MCF 10A (cell line): ENCODE measurements at regions not wholly inside any gene's neighbourhood (a gene's known extent, or its start where the extent isn't known, plus 50 kb on each side); places are given as distances from the start of the nearest gene placed in this dataset.

Experiments used
- BruUV-seq: library from RNA; stranded (reverse); fragments of 400-500 nt; replicated peaks from 2 replicates; lab custom pipeline; 2021; lab: Mats Ljungman, UMichigan
- CTCF ChIA-PET: fragments of 300-600 bp; sonication (Branson Sonifier 250); formaldehyde crosslinking; extraction: SDS; loops from one replicate; lab custom pipeline; 2021; ENCODE audit warnings: antibody characterized with exemption, inconsistent platforms; lab: Yijun Ruan, JAX
- POLR2A ChIA-PET: fragments of 300-600, 350-650 bp; sonication (Branson Sonifier 250); formaldehyde crosslinking; extraction: SDS; loops from one replicate; lab custom pipeline; 2020; ENCODE audit warnings: antibody characterized with exemption, inconsistent platforms; lab: Yijun Ruan, JAX
- DNase-seq: peaks from one replicate; pipeline ENCODE4 v3.0.0-alpha.2; 2018; ENCODE audit not compliant: unreplicated experiment
- H3K27ac Mint-ChIP-seq: one replicate; pipeline ENCODE4 v1.8.0; 2022; ENCODE audit warnings: mild to moderate bottlenecking, low read depth, mixed read lengths; ENCODE audit not compliant: unreplicated experiment
- H3K27me3 Mint-ChIP-seq: one replicate; pipeline ENCODE4 v1.8.0; 2022; ENCODE audit warnings: mixed read lengths; ENCODE audit not compliant: insufficient read depth, unreplicated experiment
- H3K36me3 Mint-ChIP-seq: one replicate; pipeline ENCODE4 v1.8.0; 2022; ENCODE audit warnings: mild to moderate bottlenecking, moderate library complexity, mixed read lengths; ENCODE audit not compliant: insufficient read depth, unreplicated experiment
- H3K4me1 Mint-ChIP-seq: one replicate; pipeline ENCODE4 v1.8.0; 2022; ENCODE audit warnings: mixed read lengths; ENCODE audit not compliant: insufficient read depth, unreplicated experiment
- H3K4me3 Mint-ChIP-seq: one replicate; pipeline ENCODE4 v1.8.0; 2022; ENCODE audit warnings: mild to moderate bottlenecking, moderate library complexity, mixed read lengths; ENCODE audit not compliant: unreplicated experiment
- H3K9me3 Mint-ChIP-seq: one replicate; pipeline ENCODE4 v1.8.0; 2022; ENCODE audit warnings: mixed read lengths; ENCODE audit not compliant: unreplicated experiment
- intact Hi-C: fragments of 100-400 bp; cut with micrococcal nuclease; formaldehyde crosslinking; loops from 2 replicates; pipeline ENCODE4 v1.14.1; 2022
- TF ChIP-seq, protein P1 (sequence below): fragments of 200-600 bp; IDR thresholded peaks from one replicate; pipeline ENCODE4 v1.8.0; 2022; ENCODE audit warnings: antibody characterized with exemption, mild to moderate bottlenecking; ENCODE audit not compliant: unreplicated experiment

DNA sequence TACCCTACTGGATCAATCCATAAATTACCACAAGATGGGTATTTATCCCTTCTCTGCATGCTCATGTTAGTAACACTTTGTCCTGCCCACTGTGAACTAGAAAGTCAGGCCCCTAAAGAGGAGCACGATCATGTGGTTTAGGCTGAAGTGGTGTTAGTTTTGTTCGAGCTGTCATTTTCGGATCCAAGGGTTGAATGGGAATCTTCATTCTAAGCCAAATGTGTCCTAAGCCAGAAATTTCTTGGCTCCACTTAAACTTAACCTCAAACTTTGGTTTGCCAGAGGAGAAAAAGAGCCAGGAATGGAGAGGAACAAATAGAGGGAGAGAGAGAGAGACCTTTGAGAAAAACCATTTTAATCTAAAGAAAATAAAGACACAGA is 837.7 kb upstream of the ZNF608 start:
- ChIA-PET POLR2A (interaction anchor here (0.6 kb wide), 1 partner anchor 13 kb away, joined by 3 read pairs; no protein-coding TSS in a partner anchor), CTCF (no interaction called here)
- no peak overlapping the region for H3K27ac Mint-ChIP-seq
- no peak for DNase-seq
- no TSS peak for BruUV-seq
- H3K9me3 Mint-ChIP-seq: no peaks in the 10 kb centered on the region
- intact Hi-C loops: no loop called here
- no peaks in the 10 kb centered on the region for H3K27me3 Mint-ChIP-seq
- H3K36me3 Mint-ChIP-seq: no peaks in the 10 kb centered on the region
- TF ChIP-seq, protein P1, sequence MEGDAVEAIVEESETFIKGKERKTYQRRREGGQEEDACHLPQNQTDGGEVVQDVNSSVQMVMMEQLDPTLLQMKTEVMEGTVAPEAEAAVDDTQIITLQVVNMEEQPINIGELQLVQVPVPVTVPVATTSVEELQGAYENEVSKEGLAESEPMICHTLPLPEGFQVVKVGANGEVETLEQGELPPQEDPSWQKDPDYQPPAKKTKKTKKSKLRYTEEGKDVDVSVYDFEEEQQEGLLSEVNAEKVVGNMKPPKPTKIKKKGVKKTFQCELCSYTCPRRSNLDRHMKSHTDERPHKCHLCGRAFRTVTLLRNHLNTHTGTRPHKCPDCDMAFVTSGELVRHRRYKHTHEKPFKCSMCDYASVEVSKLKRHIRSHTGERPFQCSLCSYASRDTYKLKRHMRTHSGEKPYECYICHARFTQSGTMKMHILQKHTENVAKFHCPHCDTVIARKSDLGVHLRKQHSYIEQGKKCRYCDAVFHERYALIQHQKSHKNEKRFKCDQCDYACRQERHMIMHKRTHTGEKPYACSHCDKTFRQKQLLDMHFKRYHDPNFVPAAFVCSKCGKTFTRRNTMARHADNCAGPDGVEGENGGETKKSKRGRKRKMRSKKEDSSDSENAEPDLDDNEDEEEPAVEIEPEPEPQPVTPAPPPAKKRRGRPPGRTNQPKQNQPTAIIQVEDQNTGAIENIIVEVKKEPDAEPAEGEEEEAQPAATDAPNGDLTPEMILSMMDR: no peak
- H3K4me3 Mint-ChIP-seq: no peak overlapping the region
- peaks cover 20% of the 10 kb centered on the region for H3K4me1 Mint-ChIP-seq

DNA sequence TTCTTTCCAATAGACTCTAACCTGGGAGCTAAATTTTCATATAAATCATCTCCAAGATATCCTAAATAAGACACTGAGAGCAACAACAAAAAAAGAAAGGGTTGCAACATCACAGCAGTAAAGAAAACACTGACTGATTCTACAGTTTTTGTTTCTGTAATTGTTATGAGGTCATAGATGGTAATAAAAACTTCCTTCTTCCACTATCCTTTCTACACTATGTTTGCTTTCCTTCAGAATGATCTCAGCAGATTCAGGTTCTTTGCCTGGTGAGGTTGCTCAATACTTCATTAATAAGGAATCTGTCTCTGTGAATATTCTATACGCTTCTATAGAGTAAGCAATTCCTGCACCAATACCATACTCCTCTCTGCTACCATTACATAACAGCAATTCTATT is 835.6 kb upstream of the GRAMD2B start:
- Mint-ChIP-seq H3K36me3 (no peaks in the 10 kb centered on the region), H3K27ac (no peak overlapping the region), H3K9me3 (no peaks in the 10 kb centered on the region), H3K4me3 (no peak overlapping the region), H3K4me1 (peaks cover 10% of the 10 kb centered on the region), H3K27me3 (no peaks in the 10 kb centered on the region)
- TF ChIP-seq, protein P1: no peak
- CTCF ChIA-PET: interaction anchor here (0.6 to 0.7 kb wide), 2 partner anchors 90 to 736 kb away, joined by 3 read pairs; no protein-coding TSS in a partner anchor
- POLR2A ChIA-PET: interaction anchor here (0.6 kb wide), 1 partner anchor 26 kb away, joined by 3 read pairs; no protein-coding TSS in a partner anchor
- DNase-seq: no peak
- intact Hi-C loops: no loop called here
- no TSS peak for BruUV-seq

DNA sequence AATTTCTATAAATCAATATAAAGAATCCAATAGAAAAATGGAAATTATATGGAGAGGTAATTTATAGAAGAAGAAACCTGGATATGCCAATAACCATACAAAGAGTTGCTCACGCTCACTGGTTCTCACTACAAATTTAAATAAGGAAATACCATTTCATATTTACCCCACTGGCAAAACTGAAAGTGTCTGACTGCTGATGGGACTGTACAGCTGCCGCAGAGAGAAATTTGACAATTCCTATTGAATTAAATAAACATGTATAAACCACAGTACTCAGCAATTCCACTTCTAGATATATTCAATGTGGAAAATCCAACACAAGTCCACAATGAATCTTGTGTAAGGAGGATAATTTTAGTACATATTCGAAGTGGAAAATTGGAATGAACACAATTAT is 830.4 kb upstream of the GRAMD2B start:
- ChIA-PET CTCF (interaction anchor here (0.6 kb wide), 2 partner anchors 27 to 153 kb away, joined by 3 to 6 read pairs; no protein-coding TSS in a partner anchor), POLR2A (interaction anchor here (0.7 to 0.8 kb wide), 2 partner anchors 11 to 30 kb away, joined by 3 read pairs; no protein-coding TSS in a partner anchor)
- TF ChIP-seq, protein P1: no peak
- H3K27me3 Mint-ChIP-seq: no peaks in the 10 kb centered on the region
- no peak for DNase-seq
- no peak overlapping the region for H3K27ac Mint-ChIP-seq
- no peak overlapping the region for H3K4me3 Mint-ChIP-seq
- intact Hi-C loops: no loop called here
- no peaks in the 10 kb centered on the region for H3K36me3 Mint-ChIP-seq
- H3K9me3 Mint-ChIP-seq: no peaks in the 10 kb centered on the region
- H3K4me1 Mint-ChIP-seq: peaks cover 1% of the 10 kb centered on the region
- no TSS peak for BruUV-seq

DNA sequence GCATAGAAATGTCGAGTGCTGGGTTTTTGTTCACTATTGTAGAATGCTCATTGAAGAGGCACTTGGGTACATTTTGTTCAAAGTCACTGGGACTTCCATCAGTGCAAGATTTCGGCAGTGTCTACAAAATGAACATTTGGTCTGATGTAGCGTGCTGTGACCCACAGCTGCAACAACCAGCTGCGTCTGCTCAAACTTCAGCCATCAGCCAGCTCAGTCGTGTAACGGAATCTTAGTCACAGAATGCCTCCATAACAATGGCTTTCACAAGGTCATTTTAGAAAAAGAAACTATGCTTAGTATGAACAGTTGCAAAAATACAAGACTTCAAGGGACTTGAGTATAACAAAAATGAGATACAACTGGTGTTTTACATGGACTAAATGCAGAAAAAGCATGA is 828.1 kb upstream of the GRAMD2B start:
- TF ChIP-seq, protein P1: no peak
- intact Hi-C loops: no loop called here

More for the DNA sequence above, 828.1 kb upstream of the GRAMD2B start:
- H3K36me3 Mint-ChIP-seq: no peaks in the 10 kb centered on the region
- H3K27me3 Mint-ChIP-seq: no peaks in the 10 kb centered on the region
- DNase-seq: no peak
- no peak overlapping the region for H3K27ac Mint-ChIP-seq
- BruUV-seq: no TSS peak
- ChIA-PET POLR2A (no interaction called here), CTCF (no interaction called here)
- no peaks in the 10 kb centered on the region for H3K4me1 Mint-ChIP-seq
- H3K9me3 Mint-ChIP-seq: no peaks in the 10 kb centered on the region
- no peak overlapping the region for H3K4me3 Mint-ChIP-seq
